GM18499 (cell line): ENCODE measurements at regions not wholly inside any gene's neighbourhood (a gene's known extent, or its start where the extent isn't known, plus 50 kb on each side); places are given as distances from the start of the nearest gene placed in this dataset.

Experiments
- ATAC-seq: cut with Tn5 transposase; IDR thresholded peaks from one replicate; pipeline ENCODE4 v1.9.1; 2021; ENCODE audit warnings: moderate number of reproducible peaks; ENCODE audit not compliant: insufficient read depth, unreplicated experiment

DNA sequence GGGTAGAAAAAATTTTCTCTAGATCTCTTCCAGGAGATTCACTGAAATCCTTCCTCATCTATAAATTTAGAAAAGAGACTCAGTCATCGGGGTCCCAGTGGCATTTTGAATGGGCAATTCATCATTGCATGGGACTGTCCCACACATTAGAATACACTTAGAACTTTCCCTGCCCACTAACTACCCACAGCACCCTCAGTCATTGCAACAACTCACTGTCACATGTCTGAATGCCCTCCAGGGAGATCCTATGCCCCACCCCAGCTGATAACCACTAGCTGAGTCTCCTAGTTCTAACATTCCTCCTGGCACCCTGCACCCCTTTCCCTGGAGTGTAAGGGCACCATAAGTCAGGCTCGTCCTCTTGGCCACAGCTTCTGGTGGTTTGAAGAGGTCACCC lies 89.6 kb downstream of the INSIG2 start:
- ATAC-seq, result no peak

DNA sequence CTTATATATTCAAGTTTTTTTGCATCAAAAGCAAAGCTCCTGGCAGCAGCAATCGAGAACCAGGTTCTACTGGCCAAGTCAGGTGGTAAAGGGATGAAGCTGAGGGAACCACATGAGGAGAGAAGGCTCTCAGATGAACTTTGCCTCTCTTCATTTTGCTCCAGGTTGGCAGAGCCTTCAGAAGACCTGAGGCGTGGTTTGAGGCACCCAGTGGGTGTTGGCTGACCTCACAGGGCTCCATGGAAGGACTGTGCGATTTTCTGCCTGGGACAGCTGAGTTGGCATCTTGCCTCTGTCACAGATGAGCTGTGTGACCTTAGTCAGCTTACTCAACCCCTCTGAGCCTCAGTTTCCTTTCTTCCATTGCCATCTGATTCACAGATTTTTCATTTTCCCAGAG lies 89.0 kb downstream of the INSIG2 start:
- no peak for ATAC-seq

DNA sequence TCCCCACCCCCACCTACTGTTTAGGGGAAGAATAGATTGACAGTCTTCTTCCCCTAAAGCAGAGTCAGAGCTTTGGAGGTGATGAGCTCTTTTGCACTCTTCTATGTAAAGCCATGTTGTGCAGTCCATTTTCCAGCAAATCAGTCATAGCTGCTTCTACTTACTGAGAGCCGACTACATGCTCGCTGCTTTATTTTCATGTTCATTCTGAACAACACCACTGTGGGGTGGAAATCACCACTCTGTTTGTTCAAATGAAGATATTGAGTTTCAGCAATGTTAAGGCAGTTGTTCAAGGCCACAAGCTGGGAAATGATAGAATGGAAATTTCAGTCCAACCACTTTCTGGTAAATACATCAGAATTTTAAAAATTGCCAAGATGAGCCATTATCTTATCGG lies 88.3 kb downstream of the INSIG2 start:
- ATAC-seq, result no peak

DNA sequence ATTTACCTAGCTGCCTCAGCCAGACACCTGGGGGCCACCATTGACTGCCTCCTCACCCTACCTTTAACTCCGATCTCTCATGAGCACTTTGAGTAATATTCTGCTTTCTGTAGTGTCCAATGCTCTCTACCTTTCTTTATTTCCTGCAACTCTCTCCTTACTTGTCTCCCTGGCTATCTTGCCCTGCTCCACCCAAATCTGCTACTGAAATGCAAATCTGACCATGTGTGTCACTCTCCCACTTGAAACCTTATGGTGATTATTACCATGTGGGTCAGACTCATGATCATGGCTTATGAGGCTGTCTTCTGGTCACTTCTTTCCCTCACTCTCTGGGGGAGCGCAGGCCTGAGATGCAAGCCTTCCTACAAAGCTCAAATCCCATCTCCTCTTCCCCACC lies 83.3 kb downstream of the INSIG2 start:
- no peak for ATAC-seq

DNA sequence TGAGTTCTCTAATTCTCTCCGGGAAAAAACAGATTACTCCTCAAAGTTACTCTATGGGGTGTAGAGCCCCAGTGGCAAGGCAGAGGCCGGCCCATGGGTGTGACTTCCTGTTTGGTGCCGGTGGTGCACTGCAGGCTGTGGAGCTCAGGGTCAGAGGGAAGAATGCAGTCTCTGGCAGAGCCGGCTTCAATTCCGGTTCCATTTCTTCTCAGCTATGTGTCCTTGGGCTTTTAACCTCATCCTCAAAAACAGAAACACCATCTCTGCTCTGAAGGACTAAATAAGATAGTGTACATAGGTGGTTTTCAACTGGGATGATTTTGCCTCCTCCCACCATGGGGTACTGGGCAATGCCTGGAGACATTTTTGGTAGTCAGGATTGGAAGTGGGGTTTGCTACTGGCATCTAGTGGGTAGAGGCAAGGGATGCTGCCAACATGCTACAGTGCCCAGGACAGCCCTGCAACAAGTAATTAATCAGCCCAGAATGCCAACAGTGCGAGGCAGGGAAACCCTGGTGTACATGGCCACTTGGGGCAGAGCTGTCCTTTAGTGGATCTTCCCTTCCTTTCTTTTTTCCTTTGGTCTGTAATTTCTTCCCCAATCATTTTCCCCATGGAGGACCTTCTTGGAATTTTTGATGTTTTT lies 81.2 kb downstream of the INSIG2 start:
- ATAC-seq, result no peak

DNA sequence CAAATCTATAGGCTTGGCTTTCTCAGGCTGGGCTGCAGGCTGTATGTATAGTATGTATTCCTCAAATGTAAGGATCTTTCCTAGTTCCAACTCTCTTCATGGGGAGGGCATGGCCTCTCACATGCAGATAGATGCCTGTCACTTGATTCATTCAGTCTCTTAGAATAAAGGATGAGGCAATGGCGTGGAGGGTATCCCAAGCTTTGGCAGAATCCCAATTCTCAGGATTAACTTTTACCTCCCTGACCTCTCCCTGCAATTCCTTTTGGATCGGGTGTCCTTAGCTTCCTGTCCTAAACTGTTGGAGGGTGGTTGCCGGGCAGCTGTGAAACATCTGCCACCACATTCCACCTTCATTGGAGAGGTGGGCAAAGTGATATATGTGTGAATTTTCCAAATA lies 80.3 kb downstream of the INSIG2 start:
- ATAC-seq, result no peak

DNA sequence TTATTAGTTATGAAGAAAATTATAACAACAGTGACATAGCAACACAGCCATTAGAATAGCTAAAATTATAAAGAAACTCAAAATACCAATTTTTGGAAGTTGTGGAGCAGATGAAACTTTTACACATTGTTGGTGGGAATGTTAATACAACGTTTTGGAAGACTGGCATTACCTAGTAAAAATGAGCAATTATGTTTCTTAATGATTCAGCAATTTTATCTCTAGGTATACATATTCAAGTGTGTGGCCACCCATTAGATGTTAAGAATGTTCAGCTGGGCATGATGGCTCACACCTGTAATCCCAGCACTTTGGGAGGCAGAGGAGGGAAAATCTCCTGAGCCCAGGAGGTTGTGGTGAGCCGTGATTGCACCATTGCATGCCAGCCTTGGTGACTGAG lies 78.8 kb downstream of the INSIG2 start:
- no peak for ATAC-seq

DNA sequence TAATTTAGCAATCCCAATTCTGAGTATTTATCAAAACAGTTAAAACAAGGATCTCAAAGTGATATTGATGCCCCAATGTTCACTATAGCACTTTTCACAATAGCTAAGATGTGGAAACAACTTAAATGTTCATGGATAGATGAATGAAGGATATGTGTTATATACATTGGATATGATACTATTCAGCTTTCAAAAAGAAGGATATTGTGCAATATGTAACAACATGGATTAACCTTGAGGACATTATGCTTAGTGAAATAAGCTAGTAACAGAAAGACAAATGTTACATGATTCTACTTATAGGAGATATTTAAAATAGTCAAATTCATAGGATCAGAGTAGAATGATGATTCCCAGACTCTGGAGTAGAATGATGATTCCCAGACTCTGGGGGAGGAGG lies 78.0 kb downstream of the INSIG2 start:
- ATAC-seq, result no peak

DNA sequence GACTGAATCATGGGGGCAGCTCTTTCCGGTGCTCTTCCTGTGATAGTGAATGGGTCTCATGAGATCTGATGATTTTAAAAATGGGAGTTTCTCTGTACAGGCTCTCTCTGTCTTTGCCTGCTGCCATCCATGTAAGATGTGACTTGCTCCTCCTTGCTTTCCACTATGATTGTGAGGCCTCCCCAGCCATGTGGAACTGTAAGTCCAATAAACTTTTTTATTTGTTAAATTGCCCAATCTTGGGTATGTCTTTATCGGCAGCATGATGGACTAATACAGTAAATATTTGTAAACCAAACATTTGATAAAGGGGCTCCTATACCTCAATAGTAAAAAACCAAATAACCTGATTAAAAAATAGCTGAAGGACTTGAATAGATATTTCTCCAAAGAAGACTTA lies 77.3 kb downstream of the INSIG2 start:
- ATAC-seq, result no peak
